Esophagus muscularis mucosa (tissue), 4 donors: ENCODE measurements at regions not wholly inside any gene's neighbourhood (a gene's known extent, or its start where the extent isn't known, plus 50 kb on each side); places are given as distances from the start of the nearest gene placed in this dataset.

Source experiments
- EP300 ChIP-seq: sonication (generic); formaldehyde crosslinking; IDR thresholded peaks from one replicate; pipeline ENCODE4 v1.6.1; 2017; ENCODE audit warnings: antibody characterized with exemption
- POLR2A ChIP-seq: fragments of 450-650 bp; IDR thresholded peaks from one replicate; pipeline ENCODE4 v1.6.1; 2017; ENCODE audit warnings: antibody characterized with exemption, moderate library complexity, mild to moderate bottlenecking, low read depth
- POLR2AphosphoS5 ChIP-seq, 2 donors: sonication (generic); formaldehyde crosslinking; IDR thresholded peaks; one replicate each; pipeline ENCODE4 v1.6.1; 2017; ENCODE audit warnings: antibody characterized with exemption in 2 of 2
- TF ChIP-seq, protein P1 (sequence below), 3 experiments: fragments of 200-600 bp in 2 of 3; fragments of 450-650 bp in 1 of 3; sonication (generic) in 2 of 3; IDR thresholded peaks; one replicate each; pipeline ENCODE4 v1.5.1; 2017 to 2019; ENCODE audit warnings: antibody characterized with exemption in 3 of 3, mild to moderate bottlenecking in 2 of 3, moderate library complexity in 1 of 3

DNA sequence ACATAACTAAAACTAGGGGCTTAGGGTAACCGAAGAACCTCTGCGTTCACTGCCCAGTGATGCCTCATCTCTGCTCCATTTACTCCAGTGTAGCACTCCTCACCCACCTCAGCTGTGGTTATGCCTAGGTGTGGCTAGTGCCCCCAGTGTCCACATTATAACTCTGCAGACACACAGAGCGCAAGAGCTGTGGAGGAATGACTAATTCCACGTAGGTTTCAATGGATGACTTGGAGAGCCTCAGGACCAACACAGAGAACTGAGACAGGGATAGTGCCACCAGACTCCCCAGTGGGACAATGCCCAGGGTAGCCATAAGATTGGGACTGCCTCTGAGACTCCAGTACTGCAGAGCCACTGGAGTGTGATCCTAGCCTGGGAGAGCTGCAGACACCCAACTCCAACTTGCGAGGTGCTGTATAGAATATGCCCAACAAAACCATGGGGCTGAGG, 542.4 kb upstream of the DIPK2B start:
- TF ChIP-seq, protein P1, sequence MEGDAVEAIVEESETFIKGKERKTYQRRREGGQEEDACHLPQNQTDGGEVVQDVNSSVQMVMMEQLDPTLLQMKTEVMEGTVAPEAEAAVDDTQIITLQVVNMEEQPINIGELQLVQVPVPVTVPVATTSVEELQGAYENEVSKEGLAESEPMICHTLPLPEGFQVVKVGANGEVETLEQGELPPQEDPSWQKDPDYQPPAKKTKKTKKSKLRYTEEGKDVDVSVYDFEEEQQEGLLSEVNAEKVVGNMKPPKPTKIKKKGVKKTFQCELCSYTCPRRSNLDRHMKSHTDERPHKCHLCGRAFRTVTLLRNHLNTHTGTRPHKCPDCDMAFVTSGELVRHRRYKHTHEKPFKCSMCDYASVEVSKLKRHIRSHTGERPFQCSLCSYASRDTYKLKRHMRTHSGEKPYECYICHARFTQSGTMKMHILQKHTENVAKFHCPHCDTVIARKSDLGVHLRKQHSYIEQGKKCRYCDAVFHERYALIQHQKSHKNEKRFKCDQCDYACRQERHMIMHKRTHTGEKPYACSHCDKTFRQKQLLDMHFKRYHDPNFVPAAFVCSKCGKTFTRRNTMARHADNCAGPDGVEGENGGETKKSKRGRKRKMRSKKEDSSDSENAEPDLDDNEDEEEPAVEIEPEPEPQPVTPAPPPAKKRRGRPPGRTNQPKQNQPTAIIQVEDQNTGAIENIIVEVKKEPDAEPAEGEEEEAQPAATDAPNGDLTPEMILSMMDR (IDR thresholded peaks at IDR 0.05), result no peak
- TF ChIP-seq POLR2AphosphoS5 (IDR thresholded peaks at IDR 0.05), result no peak
- TF ChIP-seq POLR2A, result no peak
- TF ChIP-seq EP300, result no peak
